ENCODE measurements at regions not wholly inside any gene's neighbourhood (a gene's known extent, or its start where the extent isn't known, plus 50 kb on each side); places are given as distances from the start of the nearest gene placed in this dataset.

Small RNAs in the stretch of these regions (small RNA-seq; reads per million reads assigned to genes)
- gene RNU6-932P: 0 reads per million in 2 donors

All from prostate gland (tissue), 2 donors.